ENCODE measurements at regions not wholly inside any gene's neighbourhood (a gene's known extent, or its start where the extent isn't known, plus 50 kb on each side); places are given as distances from the start of the nearest gene placed in this dataset.

DNA sequence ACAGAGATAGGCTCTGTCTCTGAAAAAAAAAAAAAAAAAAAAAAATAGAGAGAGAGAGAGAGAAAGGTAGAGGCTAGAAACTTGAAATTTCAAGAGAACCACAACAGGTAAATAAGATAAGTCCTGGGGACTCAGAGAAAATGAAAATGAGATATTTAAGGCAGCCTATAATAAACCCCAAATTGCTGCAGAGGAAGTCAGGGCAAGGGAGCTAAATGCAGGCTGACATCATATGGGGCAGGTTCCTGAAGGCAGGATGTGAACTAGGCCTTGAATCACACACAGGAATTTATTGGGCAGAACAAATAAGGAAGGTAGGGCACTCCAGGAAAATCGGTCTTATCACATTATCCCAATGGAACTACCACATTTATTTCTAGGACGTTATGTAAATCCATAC lies 54.9 kb upstream of the NUDT4 start:
- Histone ChIP-seq H3K4me1 (no peaks in the 10 kb centered on the region), H3K9me3 (no peaks in the 10 kb centered on the region), H3K27ac (no peak overlapping the region), H3K4me3 (no peak overlapping the region), H3K27me3 (no peaks in the 10 kb centered on the region), H3K36me3 (no peaks in the 10 kb centered on the region)
- intact Hi-C loops (cut with DNase I): no loop called here
- no peak for DNase-seq (ENCODE audit: low spot score in 2 of 2)
- TF ChIP-seq, protein P1, sequence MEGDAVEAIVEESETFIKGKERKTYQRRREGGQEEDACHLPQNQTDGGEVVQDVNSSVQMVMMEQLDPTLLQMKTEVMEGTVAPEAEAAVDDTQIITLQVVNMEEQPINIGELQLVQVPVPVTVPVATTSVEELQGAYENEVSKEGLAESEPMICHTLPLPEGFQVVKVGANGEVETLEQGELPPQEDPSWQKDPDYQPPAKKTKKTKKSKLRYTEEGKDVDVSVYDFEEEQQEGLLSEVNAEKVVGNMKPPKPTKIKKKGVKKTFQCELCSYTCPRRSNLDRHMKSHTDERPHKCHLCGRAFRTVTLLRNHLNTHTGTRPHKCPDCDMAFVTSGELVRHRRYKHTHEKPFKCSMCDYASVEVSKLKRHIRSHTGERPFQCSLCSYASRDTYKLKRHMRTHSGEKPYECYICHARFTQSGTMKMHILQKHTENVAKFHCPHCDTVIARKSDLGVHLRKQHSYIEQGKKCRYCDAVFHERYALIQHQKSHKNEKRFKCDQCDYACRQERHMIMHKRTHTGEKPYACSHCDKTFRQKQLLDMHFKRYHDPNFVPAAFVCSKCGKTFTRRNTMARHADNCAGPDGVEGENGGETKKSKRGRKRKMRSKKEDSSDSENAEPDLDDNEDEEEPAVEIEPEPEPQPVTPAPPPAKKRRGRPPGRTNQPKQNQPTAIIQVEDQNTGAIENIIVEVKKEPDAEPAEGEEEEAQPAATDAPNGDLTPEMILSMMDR (IDR thresholded peaks at IDR 0.05): no peak

DNA sequence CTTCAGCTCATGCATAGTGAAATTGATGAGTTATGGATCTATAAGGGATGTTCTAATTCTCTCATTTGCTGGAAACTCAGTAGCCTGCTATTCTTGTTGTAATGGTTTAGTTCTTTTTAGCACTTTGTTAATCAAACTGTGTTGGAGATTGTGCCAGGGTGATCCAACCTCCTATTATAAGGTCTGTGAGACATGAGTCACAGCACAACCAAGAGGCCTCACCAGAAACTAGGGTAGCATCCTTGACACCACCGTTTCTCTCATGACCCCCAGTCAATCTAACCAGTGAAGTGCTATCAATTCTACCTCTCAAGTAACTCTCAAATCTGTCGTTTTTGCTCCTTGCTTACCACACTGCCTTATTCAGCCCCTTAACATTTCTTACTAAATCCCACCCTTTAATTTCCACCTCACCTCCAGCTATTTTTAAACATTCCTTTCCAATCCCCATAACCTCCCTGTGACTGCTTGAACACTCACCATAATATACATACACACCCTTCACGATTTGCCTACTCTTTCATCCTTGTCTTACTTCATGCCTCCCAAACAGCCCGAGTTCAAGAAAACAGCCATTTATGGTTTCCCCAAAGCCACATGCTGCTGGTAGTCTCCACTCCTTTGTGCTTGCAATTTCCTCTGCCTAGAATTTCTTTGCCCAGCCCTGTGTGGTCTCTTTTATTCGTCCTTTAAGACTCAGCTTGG lies 53.9 kb upstream of the NUDT4 start:
- Histone ChIP-seq H3K36me3 (no peaks in the 10 kb centered on the region), H3K4me3 (no peak overlapping the region), H3K9me3 (no peaks in the 10 kb centered on the region), H3K4me1 (no peaks in the 10 kb centered on the region), H3K27me3 (no peaks in the 10 kb centered on the region), H3K27ac (no peak overlapping the region)
- TF ChIP-seq, protein P1 (IDR thresholded peaks at IDR 0.05): no peak
- no peak for DNase-seq (ENCODE audit: low spot score in 2 of 2)
- intact Hi-C loops (cut with DNase I): no loop called here

DNA sequence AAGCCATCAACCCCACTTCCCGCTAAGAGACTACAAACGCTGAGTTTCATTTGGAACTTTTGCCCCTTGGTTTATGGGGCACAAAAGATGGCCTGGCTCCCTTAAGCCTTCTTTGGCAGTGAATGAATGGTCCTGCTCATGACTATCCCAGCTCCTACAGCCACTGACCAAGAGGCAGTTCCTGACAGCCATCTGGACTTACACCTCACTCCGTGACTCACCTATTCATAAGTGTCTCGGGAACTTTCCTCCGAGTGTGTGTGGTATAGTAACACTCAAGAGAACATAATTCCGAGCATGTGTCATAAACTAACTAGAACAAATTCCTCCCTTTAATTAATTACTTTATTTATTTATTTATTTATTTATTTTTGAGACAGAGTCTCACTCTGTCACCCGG lies 51.9 kb upstream of the NUDT4 start:
- Histone ChIP-seq H3K4me1 (no peaks in the 10 kb centered on the region), H3K27ac (no peak overlapping the region), H3K27me3 (no peaks in the 10 kb centered on the region), H3K4me3 (no peak overlapping the region), H3K9me3 (no peaks in the 10 kb centered on the region), H3K36me3 (no peaks in the 10 kb centered on the region)
- no peak for DNase-seq (ENCODE audit: low spot score in 2 of 2)
- intact Hi-C loops (cut with DNase I): no loop called here
- TF ChIP-seq, protein P1 (IDR thresholded peaks at IDR 0.05): no peak
